Activated naive CD8-positive, alpha-beta T cell treated with anti-CD3 and anti-CD28 coated beads, Interleukin-2, amount 50 U/mL, for 24 hours (primary cell): ENCODE measurements at regions not wholly inside any gene's neighbourhood (a gene's known extent, or its start where the extent isn't known, plus 50 kb on each side); places are given as distances from the start of the nearest gene placed in this dataset.

Experiments used
- ATAC-seq: fragments of 150-1000 bp; cut with Tn5 transposase; one replicate; pipeline ENCODE4 v1.10.0; 2021
- DNase-seq: peaks from one replicate; pipeline ENCODE4 v3.0.0; 2021
- H3K27ac Mint-ChIP-seq: one replicate; pipeline ENCODE4 v1.8.0; 2021; ENCODE audit warnings: mild to moderate bottlenecking, mixed read lengths
- H3K27me3 Mint-ChIP-seq: one replicate; pipeline ENCODE4 v1.8.0; 2021; ENCODE audit warnings: mixed read lengths
- H3K36me3 Mint-ChIP-seq: one replicate; pipeline ENCODE4 v1.8.0; 2021; ENCODE audit warnings: low read depth, mixed read lengths
- H3K4me1 Mint-ChIP-seq: one replicate; pipeline ENCODE4 v1.8.0; 2021; ENCODE audit warnings: mixed read lengths
- H3K4me3 Mint-ChIP-seq: one replicate; pipeline ENCODE4 v1.8.0; 2021; ENCODE audit warnings: mild to moderate bottlenecking, moderate library complexity, mixed read lengths
- H3K9me3 Mint-ChIP-seq: one replicate; pipeline ENCODE4 v1.8.0; 2021; ENCODE audit warnings: mixed read lengths

DNA sequence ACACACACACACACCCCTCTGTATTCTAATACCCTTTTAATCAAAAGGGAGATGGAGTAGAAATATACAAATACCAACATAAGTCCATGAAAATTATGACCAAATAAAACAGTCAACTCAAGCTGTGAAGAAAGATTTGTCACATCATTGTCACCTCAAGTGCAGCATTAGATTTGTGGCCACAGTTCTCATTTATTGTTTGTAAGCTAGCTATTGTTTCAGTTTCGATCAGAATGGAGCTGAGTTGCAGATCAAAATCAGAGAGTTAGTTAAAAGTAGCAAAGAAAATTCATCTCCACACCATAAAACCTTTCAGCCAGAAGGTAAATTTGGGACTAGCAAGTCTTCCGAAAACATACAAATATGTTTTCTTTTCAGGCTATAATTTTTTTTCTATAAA is 267.7 kb upstream of the LMCD1 start:
- Mint-ChIP-seq H3K27ac (no peak overlapping the region), H3K9me3 (no peaks in the 10 kb centered on the region), H3K27me3 (peaks cover 3% of the 10 kb centered on the region), H3K4me1 (no peaks in the 10 kb centered on the region), H3K4me3 (no peak overlapping the region), H3K36me3 (no peaks in the 10 kb centered on the region)
- no peak for DNase-seq
- no peak for ATAC-seq

DNA sequence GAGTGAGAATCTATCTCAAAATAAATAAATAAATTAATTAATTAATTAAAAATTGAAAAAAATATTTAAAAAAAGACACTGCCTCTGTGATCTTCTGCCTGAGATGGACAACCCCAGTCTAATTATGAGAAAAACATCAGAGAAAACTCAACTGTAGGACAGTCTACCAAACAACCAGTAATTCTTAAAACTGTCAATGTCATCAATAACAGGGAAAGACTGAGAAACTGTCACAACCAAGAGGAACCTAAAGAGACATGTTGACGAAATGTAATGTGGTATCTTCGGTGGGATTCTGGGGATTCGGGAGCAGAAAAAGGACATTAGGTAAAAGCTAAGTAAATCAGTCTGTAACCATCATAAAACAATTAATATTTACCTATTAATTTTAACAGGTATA is 265.4 kb upstream of the LMCD1 start:
- no peak for ATAC-seq
- Mint-ChIP-seq H3K36me3 (no peaks in the 10 kb centered on the region), H3K27ac (no peak overlapping the region), H3K4me3 (no peak overlapping the region), H3K4me1 (no peaks in the 10 kb centered on the region), H3K27me3 (no peaks in the 10 kb centered on the region), H3K9me3 (no peaks in the 10 kb centered on the region)
- DNase-seq = no peak

DNA sequence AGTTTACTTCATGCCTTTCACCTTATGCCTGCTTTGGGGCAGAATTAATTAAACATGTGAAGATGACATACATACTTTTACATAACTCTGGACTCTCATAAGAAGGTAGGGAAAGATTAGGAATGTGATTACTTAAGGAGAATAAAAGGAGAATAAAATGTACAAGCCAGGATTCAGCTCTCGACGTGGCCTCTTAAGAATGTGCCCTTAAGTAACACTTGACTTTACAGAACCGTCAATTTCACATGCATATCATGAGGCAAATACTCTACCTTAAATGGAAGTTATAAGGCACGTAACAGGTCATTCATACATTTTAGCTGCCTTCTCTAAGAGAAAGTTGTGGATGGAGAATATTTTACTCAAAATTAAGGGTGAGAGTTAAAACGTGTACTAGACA is 263.7 kb upstream of the LMCD1 start:
- Mint-ChIP-seq H3K9me3 (no peaks in the 10 kb centered on the region), H3K4me1 (no peaks in the 10 kb centered on the region), H3K27me3 (no peaks in the 10 kb centered on the region), H3K4me3 (no peak overlapping the region), H3K36me3 (no peaks in the 10 kb centered on the region), H3K27ac (no peak overlapping the region)
- no peak for ATAC-seq
- DNase-seq = no peak

GRCh38 chr3:8238432-8238831 is 263.2 kb upstream of the LMCD1 start:
- no peaks in the 10 kb centered on the region for H3K27me3 Mint-ChIP-seq
- DNase-seq (no peak), ATAC-seq (no peak)
- peaks cover under 1% of the 10 kb centered on the region for H3K9me3 Mint-ChIP-seq
- H3K27ac Mint-ChIP-seq = no peak overlapping the region
- H3K36me3 Mint-ChIP-seq = no peaks in the 10 kb centered on the region
- H3K4me1 Mint-ChIP-seq = no peaks in the 10 kb centered on the region
- H3K4me3 Mint-ChIP-seq = no peak overlapping the region

GRCh38 chr3:8239095-8239494 is 262.5 kb upstream of the LMCD1 start:
- Mint-ChIP-seq H3K4me1 (no peaks in the 10 kb centered on the region), H3K36me3 (no peaks in the 10 kb centered on the region), H3K4me3 (no peak overlapping the region), H3K27me3 (no peaks in the 10 kb centered on the region), H3K27ac (no peak overlapping the region), H3K9me3 (peaks cover 4% of the 10 kb centered on the region)
- DNase-seq (no peak), ATAC-seq (no peak)

GRCh38 chr3:8239718-8240695 is 261.6 kb upstream of the LMCD1 start:
- Mint-ChIP-seq H3K9me3 (peaks cover 4% of the 10 kb centered on the region), H3K4me3 (no peak overlapping the region), H3K36me3 (no peaks in the 10 kb centered on the region), H3K27me3 (no peaks in the 10 kb centered on the region), H3K27ac (no peak overlapping the region), H3K4me1 (no peaks in the 10 kb centered on the region)
- ATAC-seq (peak; percentile 66), DNase-seq (peak; percentile 41)

- Mint-ChIP-seq H3K27ac (no peak overlapping the region), H3K4me3 (no peak overlapping the region), H3K27me3 (no peaks in the 10 kb centered on the region), H3K4me1 (no peaks in the 10 kb centered on the region), H3K36me3 (no peaks in the 10 kb centered on the region), H3K9me3 (peaks cover 4% of the 10 kb centered on the region)
- DNase-seq (no peak), ATAC-seq (no peak)
Observed at GRCh38 chr3:8246070-8246469, 255.6 kb upstream of the LMCD1 start.

GRCh38 chr3:8253201-8253600 is 248.4 kb upstream of the LMCD1 start:
- DNase-seq (no peak), ATAC-seq (no peak)
- no peaks in the 10 kb centered on the region for H3K36me3 Mint-ChIP-seq
- peaks cover 7% of the 10 kb centered on the region for H3K9me3 Mint-ChIP-seq
- peaks cover 4% of the 10 kb centered on the region for H3K27me3 Mint-ChIP-seq
- H3K4me3 Mint-ChIP-seq = no peak overlapping the region
- H3K4me1 Mint-ChIP-seq = no peaks in the 10 kb centered on the region
- no peak overlapping the region for H3K27ac Mint-ChIP-seq

DNA sequence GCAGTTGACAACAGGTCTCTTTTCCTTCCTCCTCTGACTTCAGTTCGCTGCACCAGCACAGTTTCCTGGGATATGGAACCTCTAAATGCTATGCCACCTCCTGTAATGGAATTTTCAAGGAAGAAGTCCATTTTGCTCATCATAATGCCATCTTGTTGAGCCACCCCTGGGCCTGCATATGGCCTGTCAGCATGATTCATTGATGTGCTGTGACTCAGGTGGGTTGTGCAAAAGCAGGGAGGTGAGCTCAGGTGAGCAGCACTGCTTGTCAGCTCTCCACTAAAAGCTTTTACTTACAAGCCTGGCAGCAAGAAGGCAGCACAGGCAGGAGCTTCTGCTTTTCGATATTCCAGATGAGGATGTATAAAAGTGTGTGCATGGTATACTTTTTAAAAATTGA is 247.1 kb upstream of the LMCD1 start:
- Mint-ChIP-seq H3K4me3 (no peak overlapping the region), H3K27ac (no peak overlapping the region), H3K36me3 (no peaks in the 10 kb centered on the region), H3K9me3 (peaks cover 8% of the 10 kb centered on the region), H3K27me3 (peaks cover 4% of the 10 kb centered on the region), H3K4me1 (no peaks in the 10 kb centered on the region)
- ATAC-seq = no peak
- DNase-seq = no peak

- no peak overlapping the region for H3K4me3 Mint-ChIP-seq
- ATAC-seq (no peak), DNase-seq (no peak)
- H3K27ac Mint-ChIP-seq = no peak overlapping the region
- peaks cover 13% of the 10 kb centered on the region for H3K9me3 Mint-ChIP-seq
- H3K36me3 Mint-ChIP-seq = no peaks in the 10 kb centered on the region
- H3K27me3 Mint-ChIP-seq = peaks cover 4% of the 10 kb centered on the region
- no peaks in the 10 kb centered on the region for H3K4me1 Mint-ChIP-seq
Observed at GRCh38 chr3:8255725-8256124, 245.9 kb upstream of the LMCD1 start.

DNA sequence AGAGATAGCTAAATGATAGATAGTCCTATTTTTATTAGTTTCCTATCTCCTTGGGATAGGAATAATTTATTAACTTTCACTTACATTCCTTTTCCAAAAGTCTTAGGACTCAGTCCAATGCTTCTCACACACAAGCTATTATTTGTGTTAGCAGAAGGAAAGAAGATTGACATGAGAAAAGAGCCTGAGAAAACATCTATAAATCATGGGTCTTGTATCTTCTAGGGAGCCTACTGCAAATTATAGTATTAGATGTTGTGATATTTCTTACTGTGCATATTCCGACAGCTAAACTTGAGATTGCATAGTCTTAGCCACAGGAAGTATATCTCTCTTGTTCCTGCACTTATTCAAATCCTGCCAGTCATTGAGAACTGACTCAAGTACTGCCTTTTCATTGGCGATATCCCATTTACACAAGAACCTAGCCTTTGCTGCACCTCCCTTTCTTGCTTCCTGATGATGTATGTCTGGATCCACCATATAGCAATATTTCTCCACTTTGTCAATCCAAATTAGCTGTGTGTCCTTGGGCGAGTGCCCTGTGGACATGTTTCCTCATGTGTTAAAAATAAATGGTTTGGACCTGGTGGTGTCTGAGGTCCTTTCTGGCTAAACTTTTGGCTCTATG is 245.1 kb upstream of the LMCD1 start:
- peaks cover 14% of the 10 kb centered on the region for H3K9me3 Mint-ChIP-seq
- no peak overlapping the region for H3K27ac Mint-ChIP-seq
- no peaks in the 10 kb centered on the region for H3K36me3 Mint-ChIP-seq
- no peak overlapping the region for H3K4me3 Mint-ChIP-seq
- peaks cover 4% of the 10 kb centered on the region for H3K27me3 Mint-ChIP-seq
- no peaks in the 10 kb centered on the region for H3K4me1 Mint-ChIP-seq
- ATAC-seq (no peak), DNase-seq (no peak)

DNA sequence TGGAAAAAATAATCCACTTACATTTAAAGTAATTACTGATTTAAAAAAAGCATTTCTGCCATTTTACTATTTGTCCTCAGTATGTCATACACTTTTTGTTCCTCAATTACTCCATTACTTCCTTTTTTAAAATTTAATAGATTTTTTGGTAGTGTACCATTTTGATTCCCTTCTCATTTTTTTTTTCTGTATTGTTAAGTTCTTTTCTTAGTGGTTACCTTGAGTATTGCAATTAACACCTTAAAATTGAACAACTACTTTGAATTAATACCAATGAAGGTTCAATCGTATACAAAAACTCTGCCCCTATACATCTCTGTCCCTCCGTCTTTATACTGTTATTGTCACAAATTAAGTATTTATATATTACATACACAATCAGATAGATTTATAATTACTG is 240.6 kb upstream of the LMCD1 start:
- Mint-ChIP-seq H3K4me3 (no peak overlapping the region), H3K27ac (no peak overlapping the region), H3K4me1 (no peaks in the 10 kb centered on the region), H3K27me3 (peaks cover under 1% of the 10 kb centered on the region), H3K9me3 (peaks cover 11% of the 10 kb centered on the region), H3K36me3 (no peaks in the 10 kb centered on the region)
- DNase-seq = no peak
- no peak for ATAC-seq

DNA sequence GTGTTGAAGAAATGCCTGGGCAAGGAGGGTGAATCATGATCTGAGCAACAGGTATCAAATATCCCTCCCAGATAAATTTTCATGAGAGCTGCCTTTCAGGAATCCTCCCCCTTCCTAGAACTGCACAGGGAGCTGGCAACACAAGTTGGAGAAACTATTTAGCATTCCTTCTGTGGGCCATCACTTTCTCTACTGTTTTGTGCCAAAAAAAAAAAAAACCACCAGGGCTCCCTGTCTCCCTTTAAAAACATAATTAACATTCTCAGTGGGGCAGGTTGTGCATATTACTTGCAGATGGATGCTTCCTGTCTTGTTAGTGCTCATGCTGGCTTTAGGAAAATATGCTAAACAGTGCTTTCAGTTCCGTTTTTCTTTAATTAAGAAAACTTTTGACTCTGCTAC is 234.9 kb upstream of the LMCD1 start:
- Mint-ChIP-seq H3K27me3 (no peaks in the 10 kb centered on the region), H3K27ac (no peak overlapping the region), H3K4me1 (no peaks in the 10 kb centered on the region), H3K9me3 (peaks cover 1% of the 10 kb centered on the region), H3K36me3 (no peaks in the 10 kb centered on the region), H3K4me3 (no peak overlapping the region)
- DNase-seq (no peak), ATAC-seq (no peak)

GRCh38 chr3:8273479-8273878 is 228.1 kb upstream of the LMCD1 start:
- Mint-ChIP-seq H3K4me3 (no peak overlapping the region), H3K36me3 (no peaks in the 10 kb centered on the region), H3K9me3 (peaks cover 4% of the 10 kb centered on the region), H3K27me3 (peaks cover 2% of the 10 kb centered on the region), H3K4me1 (no peaks in the 10 kb centered on the region), H3K27ac (no peak overlapping the region)
- no peak for ATAC-seq
- no peak for DNase-seq

GRCh38 chr3:8276056-8276455 is 225.6 kb upstream of the LMCD1 start:
- H3K4me1 Mint-ChIP-seq = no peaks in the 10 kb centered on the region
- no peaks in the 10 kb centered on the region for H3K36me3 Mint-ChIP-seq
- no peak for ATAC-seq
- no peak for DNase-seq
- peaks cover 4% of the 10 kb centered on the region for H3K9me3 Mint-ChIP-seq
- H3K4me3 Mint-ChIP-seq = no peak overlapping the region
- H3K27ac Mint-ChIP-seq = no peak overlapping the region
- peaks cover 2% of the 10 kb centered on the region for H3K27me3 Mint-ChIP-seq
